Mesenchymal stem cell (in vitro differentiated cells and primary cell): ENCODE measurements at regions not wholly inside any gene's neighbourhood (a gene's known extent, or its start where the extent isn't known, plus 50 kb on each side); places are given as distances from the start of the nearest gene placed in this dataset.

ENCODE experiments used
- DNase-seq: peaks from one replicate; pipeline ENCODE4 v3.0.0-alpha.2; 2013
- H2AFZ ChIP-seq: one replicate; pipeline ENCODE4 v1.6.1; 2013; ENCODE audit warnings: low read depth, mild to moderate bottlenecking, control low read depth, inconsistent platforms, low read length, moderate library complexity
- H2AK5ac ChIP-seq: 2 replicates; pipeline ENCODE4 v1.6.1; 2013; ENCODE audit warnings: low read length, moderate library complexity, mild to moderate bottlenecking, inconsistent platforms; ENCODE audit not compliant: severe bottlenecking
- H2BK120ac ChIP-seq: one replicate; pipeline ENCODE4 v1.6.1; 2013; ENCODE audit warnings: low read depth, mild to moderate bottlenecking, inconsistent platforms, low read length, moderate library complexity
- H2BK12ac ChIP-seq, 2 experiments: one replicate each; pipeline ENCODE4 v1.6.1; 2013; ENCODE audit warnings: inconsistent platforms in 2 of 2, low read length in 2 of 2, mild to moderate bottlenecking in 2 of 2, moderate library complexity in 2 of 2, control low read depth in 1 of 2
- H2BK15ac ChIP-seq: one replicate; pipeline ENCODE4 v1.6.1; 2013; ENCODE audit warnings: mild to moderate bottlenecking, low read depth, inconsistent platforms; ENCODE audit not compliant: poor library complexity, severe bottlenecking
- H2BK5ac ChIP-seq: 2 replicates; pipeline ENCODE4 v1.6.1; 2013; ENCODE audit warnings: low read depth, mild to moderate bottlenecking, low read length, control low read depth, inconsistent platforms; ENCODE audit not compliant: poor library complexity, severe bottlenecking
- H3K14ac ChIP-seq, 2 experiments: one replicate each; pipeline ENCODE4 v1.6.1; 2013; ENCODE audit warnings: inconsistent platforms in 2 of 2, low read length in 2 of 2, control low read depth in 1 of 2, mild to moderate bottlenecking in 1 of 2, moderate library complexity in 1 of 2
- H3K18ac ChIP-seq, 2 experiments: one replicate each; pipeline ENCODE4 v1.6.1; 2013; ENCODE audit warnings: inconsistent platforms in 2 of 2, low read length in 2 of 2, control low read depth in 1 of 2, low read depth in 1 of 2, mild to moderate bottlenecking in 1 of 2
- H3K23ac ChIP-seq, 2 experiments: one replicate each; pipeline ENCODE4 v1.6.1; 2013; ENCODE audit warnings: inconsistent platforms in 2 of 2, low read length in 2 of 2, mild to moderate bottlenecking in 2 of 2, moderate library complexity in 2 of 2, control low read depth in 1 of 2
- H3K27ac ChIP-seq: 2 replicates; pipeline ENCODE4 v1.5.1; 2013; ENCODE audit warnings: mild to moderate bottlenecking, moderate library complexity, low read length, control low read depth, inconsistent platforms; ENCODE audit not compliant: poor library complexity, severe bottlenecking
- H3K27me3 ChIP-seq, 2 experiments: 2 replicates each; pipeline versions ENCODE4 v1.6.1 to v1.7.0; 2013; ENCODE audit warnings: low read length in 2 of 2, mild to moderate bottlenecking in 2 of 2, moderate library complexity in 2 of 2, control low read depth in 1 of 2, inconsistent platforms in 1 of 2; ENCODE audit not compliant: control insufficient read depth in 1 of 2, insufficient read depth in 1 of 2
- H3K36me3 ChIP-seq, 2 experiments: 2 replicates each; pipeline versions ENCODE4 v1.6.1 to v1.7.0; 2013; ENCODE audit warnings: low read length in 2 of 2, control low read depth in 1 of 2, inconsistent platforms in 1 of 2, low read depth in 1 of 2, mild to moderate bottlenecking in 1 of 2; ENCODE audit not compliant: insufficient read depth in 2 of 2, control insufficient read depth in 1 of 2
- H3K4ac ChIP-seq, 2 experiments: one replicate each; pipeline ENCODE4 v1.6.1; 2013; ENCODE audit warnings: inconsistent platforms in 2 of 2, low read length in 2 of 2, mild to moderate bottlenecking in 2 of 2, moderate library complexity in 2 of 2, control low read depth in 1 of 2, low read depth in 1 of 2
- H3K4me1 ChIP-seq: 2 replicates; pipeline ENCODE4 v1.6.1; 2013; ENCODE audit warnings: low read depth, low read length, control low read depth; ENCODE audit not compliant: control insufficient read depth, insufficient read depth
- H3K4me2 ChIP-seq: 2 replicates; pipeline ENCODE4 v1.6.1; 2013; ENCODE audit warnings: low read length, mild to moderate bottlenecking, inconsistent platforms; ENCODE audit not compliant: poor library complexity, severe bottlenecking
- H3K4me3 ChIP-seq, 2 experiments: 2 replicates each; pipeline versions ENCODE4 v1.5.1 to v1.7.0; 2013; ENCODE audit warnings: low read length in 2 of 2, mild to moderate bottlenecking in 2 of 2, control low read depth in 1 of 2, low read depth in 1 of 2; ENCODE audit not compliant: insufficient read depth in 1 of 2
- H3K79me1 ChIP-seq: replicated peaks from 2 replicates; pipeline ENCODE4 v1.6.1; 2013; ENCODE audit warnings: mild to moderate bottlenecking, control low read depth, low read length, inconsistent platforms; ENCODE audit not compliant: poor library complexity, severe bottlenecking
- H3K9ac ChIP-seq: 2 replicates; pipeline ENCODE4 v1.7.0; 2013; ENCODE audit warnings: mild to moderate bottlenecking, low read length, moderate library complexity
- H3K9me3 ChIP-seq: 2 replicates; pipeline ENCODE4 v1.7.0; 2013; ENCODE audit warnings: mild to moderate bottlenecking, low read length; ENCODE audit not compliant: control insufficient read depth
- H4K8ac ChIP-seq: one replicate; pipeline ENCODE4 v1.6.1; 2013; ENCODE audit warnings: inconsistent platforms, mild to moderate bottlenecking, low read length, moderate library complexity
- H4K91ac ChIP-seq: one replicate; pipeline ENCODE4 v1.6.1; 2013; ENCODE audit warnings: mild to moderate bottlenecking, low read length, inconsistent platforms
- WGBS: methylation state at CpG from one replicate; pipeline ENCODE4 v1.1.7; 2013; ENCODE audit warnings: mixed read lengths; 5-methylcytosine and 5-hydroxymethylcytosine counted together

DNA sequence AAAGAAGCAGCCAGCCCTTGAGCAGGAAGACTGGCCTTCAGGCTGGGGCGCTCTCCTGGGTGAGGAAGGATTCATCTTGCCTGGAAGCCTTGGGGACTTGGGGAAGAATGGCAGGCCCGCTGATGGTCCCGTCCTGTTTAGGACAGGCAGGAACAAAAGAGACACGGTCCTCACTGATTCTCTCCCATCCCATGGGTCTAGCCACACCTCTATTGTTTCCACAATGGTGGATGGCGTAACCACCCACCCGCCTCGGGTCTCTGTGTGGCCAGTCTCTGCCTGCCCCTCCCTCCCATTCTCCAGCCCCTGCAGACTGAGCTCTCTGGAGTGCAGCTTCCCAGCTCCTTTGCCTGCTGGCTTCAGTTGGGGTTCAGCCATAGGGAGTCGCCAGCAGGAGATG, 284.3 kb downstream of the UACA start:
- Histone ChIP-seq H4K91ac (no peak overlapping the region), H3K9ac (no peak overlapping the region), H2BK120ac (no peak overlapping the region), H2BK5ac (no peak overlapping the region), H3K79me1 (no peaks in the 10 kb centered on the region), H3K4me3 (no peak overlapping the region), H3K4me1 (peaks cover 20% of the 10 kb centered on the region), H3K36me3 (no peaks in the 10 kb centered on the region), H3K23ac (no peak overlapping the region), H3K27me3 (peaks cover 11 to 52% of the 10 kb centered on the region in 2 experiments), H3K27ac (no peak overlapping the region), H3K4me2 (no peak overlapping the region), H2AK5ac (no peak overlapping the region), H3K18ac (no peak overlapping the region), H4K8ac (no peak overlapping the region), H3K9me3 (no peaks in the 10 kb centered on the region), H3K4ac (no peak overlapping the region), H2BK12ac (no peak overlapping the region), H2BK15ac (peak overlapping the region; percentile 1), H3K14ac (no peak overlapping the region), H2AFZ (no peak overlapping the region)
- WGBS: 79% methylated on average over 7 of the region's 8 CpGs
- no peak for DNase-seq

- H3K9me3 ChIP-seq: no peaks in the 10 kb centered on the region
- H2AK5ac ChIP-seq: no peak overlapping the region
- WGBS: 88% methylated on average over 19 of the region's 19 CpGs
- no peak for DNase-seq
- no peak overlapping the region for H3K27ac ChIP-seq
- H2BK120ac ChIP-seq: no peak overlapping the region
- H2BK12ac ChIP-seq: no peak overlapping the region
- no peak overlapping the region for H4K8ac ChIP-seq
- H3K4me3 ChIP-seq: no peak overlapping the region
- H2AFZ ChIP-seq: no peak overlapping the region
- no peak overlapping the region for H3K4ac ChIP-seq
- H4K91ac ChIP-seq: no peak overlapping the region
- H3K36me3 ChIP-seq: no peaks in the 10 kb centered on the region
- H3K14ac ChIP-seq: no peak overlapping the region
- H2BK5ac ChIP-seq: no peak overlapping the region
- H3K4me1 ChIP-seq: peaks cover 23% of the 10 kb centered on the region
- no peak overlapping the region for H3K9ac ChIP-seq
- H3K18ac ChIP-seq: no peak overlapping the region
- H2BK15ac ChIP-seq: no peak overlapping the region
- H3K4me2 ChIP-seq: no peak overlapping the region
- H3K79me1 ChIP-seq: no peaks in the 10 kb centered on the region
- H3K27me3 ChIP-seq: peaks cover 11 to 45% of the 10 kb centered on the region in 2 experiments
- no peak overlapping the region for H3K23ac ChIP-seq
Observed at GRCh38 chr15:70478251-70478990, 284.9 kb downstream of the UACA start.

DNA sequence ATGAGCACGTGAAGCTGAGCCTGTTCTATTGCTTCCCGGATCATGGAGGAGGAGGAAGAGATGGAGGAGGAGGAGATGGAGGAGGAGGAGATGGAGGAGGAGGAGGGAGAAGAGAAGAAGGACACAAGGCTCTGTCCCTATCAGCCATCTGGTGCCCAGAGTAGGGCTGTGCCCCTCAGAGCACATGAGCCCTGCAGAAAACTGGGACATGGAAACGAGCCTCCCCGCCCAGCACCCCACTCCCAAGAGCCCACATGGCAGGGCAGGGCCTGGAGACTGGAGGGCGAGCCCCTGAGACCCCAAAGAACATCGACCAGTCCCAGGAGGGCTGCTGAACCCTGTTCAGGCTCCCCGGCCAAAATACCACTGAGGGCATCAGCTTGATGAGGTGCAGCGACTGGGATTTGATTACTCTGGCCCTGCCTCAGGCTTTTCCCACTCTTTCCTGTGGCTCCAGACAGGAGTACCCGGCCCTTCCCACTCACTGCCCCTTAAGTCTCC, 285.6 kb downstream of the UACA start:
- Histone ChIP-seq H3K14ac (no peak overlapping the region), H2BK15ac (no peak overlapping the region), H4K91ac (no peak overlapping the region), H2BK12ac (no peak overlapping the region), H3K36me3 (no peaks in the 10 kb centered on the region), H3K4ac (no peak overlapping the region), H4K8ac (no peak overlapping the region), H3K4me2 (no peak overlapping the region), H3K79me1 (no peaks in the 10 kb centered on the region), H2AFZ (no peak overlapping the region), H3K27me3 (peaks cover 5 to 40% of the 10 kb centered on the region in 2 experiments), H2AK5ac (no peak overlapping the region), H3K27ac (no peak overlapping the region), H3K18ac (no peak overlapping the region), H3K4me1 (peaks cover 23% of the 10 kb centered on the region), H3K9ac (no peak overlapping the region), H3K4me3 (no peak overlapping the region), H2BK120ac (no peak overlapping the region), H3K9me3 (no peaks in the 10 kb centered on the region), H3K23ac (no peak overlapping the region), H2BK5ac (no peak overlapping the region)
- no peak for DNase-seq
- 78% methylated on average over 9 of the region's 9 CpGs for WGBS

DNA sequence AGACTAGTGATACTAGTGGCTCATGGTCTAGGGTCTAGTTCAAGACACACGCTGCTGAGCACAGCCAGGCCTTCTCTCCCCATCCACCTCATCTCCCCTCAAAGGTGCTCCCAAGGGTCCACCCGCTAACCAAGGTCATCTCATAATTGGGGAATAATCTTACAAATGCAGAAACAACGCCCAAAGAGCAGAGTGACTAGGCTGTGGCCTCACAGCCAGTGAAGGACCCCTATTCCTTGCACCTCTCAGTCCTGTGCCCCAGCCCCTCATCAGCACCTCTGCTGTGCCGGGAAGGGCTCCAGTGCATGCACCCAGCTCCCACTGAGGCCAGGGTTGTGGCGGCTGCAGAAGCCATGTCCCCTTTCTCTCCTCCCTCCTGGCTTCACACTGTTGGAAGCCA, 286.9 kb downstream of the UACA start:
- Histone ChIP-seq H2AFZ (no peak overlapping the region), H2AK5ac (no peak overlapping the region), H3K4ac (no peak overlapping the region), H4K8ac (no peak overlapping the region), H3K9me3 (no peaks in the 10 kb centered on the region), H3K27me3 (peaks cover 0 to 34% of the 10 kb centered on the region in 2 experiments), H3K18ac (no peak overlapping the region), H2BK15ac (no peak overlapping the region), H3K4me1 (peaks cover 23% of the 10 kb centered on the region), H3K79me1 (no peaks in the 10 kb centered on the region), H3K4me2 (no peak overlapping the region), H3K36me3 (no peaks in the 10 kb centered on the region), H4K91ac (no peak overlapping the region), H2BK12ac (no peak overlapping the region), H2BK120ac (no peak overlapping the region), H3K27ac (no peak overlapping the region), H3K14ac (no peak overlapping the region), H2BK5ac (no peak overlapping the region), H3K23ac (no peak overlapping the region), H3K9ac (no peak overlapping the region), H3K4me3 (no peak overlapping the region)
- no peak for DNase-seq
- WGBS: 97% methylated on average over 5 of the region's 5 CpGs
